ENCODE measurements at regions not wholly inside any gene's neighbourhood (a gene's known extent, or its start where the extent isn't known, plus 50 kb on each side); places are given as distances from the start of the nearest gene placed in this dataset.

DNA sequence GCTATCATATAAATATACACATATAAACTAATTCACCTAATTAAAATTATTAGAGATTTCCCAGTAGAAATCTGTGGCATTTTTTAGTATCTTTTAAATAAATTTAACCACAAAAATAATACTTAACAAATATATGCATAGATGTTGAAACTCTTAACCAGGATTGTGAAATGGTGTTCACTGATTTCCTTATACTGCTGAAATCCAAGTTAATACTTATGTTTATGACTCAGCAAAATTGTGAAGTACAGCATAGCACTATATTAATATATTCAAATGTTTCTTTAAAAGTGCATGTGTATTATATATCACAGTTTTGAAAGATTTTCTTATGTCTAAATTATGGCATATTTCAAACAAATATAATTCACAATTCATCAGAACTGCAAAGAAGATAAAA, 328.2 kb upstream of the MANEA start:
- Histone ChIP-seq H3K9ac (ENCODE audit: insufficient read depth, low read depth, low read length) (no peak overlapping the region), H3K79me2 (ENCODE audit: insufficient read depth, low read length) (no peaks in the 10 kb centered on the region), H3K4me1 (ENCODE audit: insufficient read depth, low read length) (no peaks in the 10 kb centered on the region), H3K36me3 (replicated peaks in 1 of 2; ENCODE audit: control insufficient read depth in 1 of 2, insufficient read depth in 2 of 2, low read length in 2 of 2) (no peaks in the 10 kb centered on the region), H3K27me3 (ENCODE audit: control insufficient read depth in 1 of 2, insufficient read depth in 2 of 2, low read length in 2 of 2) (no peaks in the 10 kb centered on the region; a peak in 1 of 5 replicates), H4K20me1 (ENCODE audit: insufficient read depth, low read length) (no peaks in the 10 kb centered on the region), H3K4me2 (ENCODE audit: low read depth, low read length) (no peak overlapping the region), H2AFZ (ENCODE audit: low read length) (no peak overlapping the region), H3K4me3 (replicated peaks in 1 of 3; ENCODE audit: insufficient read depth in 1 of 3, low read depth in 2 of 3, low read length in 3 of 3) (no peak overlapping the region), H3K9me3 (ENCODE audit: low read length) (no peaks in the 10 kb centered on the region), H3K27ac (ENCODE audit: extremely low read length, insufficient read depth, low read length) (no peak overlapping the region)
- intact Hi-C loops (cut with micrococcal nuclease; ENCODE audit: unreplicated experiment), result no loop called here
- TF ChIP-seq, protein P1, sequence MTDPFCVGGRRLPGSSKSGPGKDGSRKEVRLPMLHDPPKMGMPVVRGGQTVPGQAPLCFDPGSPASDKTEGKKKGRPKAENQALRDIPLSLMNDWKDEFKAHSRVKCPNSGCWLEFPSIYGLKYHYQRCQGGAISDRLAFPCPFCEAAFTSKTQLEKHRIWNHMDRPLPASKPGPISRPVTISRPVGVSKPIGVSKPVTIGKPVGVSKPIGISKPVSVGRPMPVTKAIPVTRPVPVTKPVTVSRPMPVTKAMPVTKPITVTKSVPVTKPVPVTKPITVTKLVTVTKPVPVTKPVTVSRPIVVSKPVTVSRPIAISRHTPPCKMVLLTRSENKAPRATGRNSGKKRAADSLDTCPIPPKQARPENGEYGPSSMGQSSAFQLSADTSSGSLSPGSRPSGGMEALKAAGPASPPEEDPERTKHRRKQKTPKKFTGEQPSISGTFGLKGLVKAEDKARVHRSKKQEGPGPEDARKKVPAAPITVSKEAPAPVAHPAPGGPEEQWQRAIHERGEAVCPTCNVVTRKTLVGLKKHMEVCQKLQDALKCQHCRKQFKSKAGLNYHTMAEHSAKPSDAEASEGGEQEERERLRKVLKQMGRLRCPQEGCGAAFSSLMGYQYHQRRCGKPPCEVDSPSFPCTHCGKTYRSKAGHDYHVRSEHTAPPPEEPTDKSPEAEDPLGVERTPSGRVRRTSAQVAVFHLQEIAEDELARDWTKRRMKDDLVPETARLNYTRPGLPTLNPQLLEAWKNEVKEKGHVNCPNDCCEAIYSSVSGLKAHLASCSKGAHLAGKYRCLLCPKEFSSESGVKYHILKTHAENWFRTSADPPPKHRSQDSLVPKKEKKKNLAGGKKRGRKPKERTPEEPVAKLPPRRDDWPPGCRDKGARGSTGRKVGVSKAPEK (CRISPR knock-in tag; IDR thresholded peaks at IDR 0.05; ENCODE audit: borderline replicate concordance), result no peak
- TF ChIP-seq ZNF557 (CRISPR knock-in tag; IDR thresholded peaks at IDR 0.05), result no peak
- peak; percentile 45; the same call in 1 of the 2 replicates for TF ChIP-seq CEBPB (IDR thresholded peaks at IDR 0.05; ENCODE audit: borderline replicate concordance, low read depth, low read length)
- TF ChIP-seq NFE2L2 (IDR thresholded peaks at IDR 0.05; ENCODE audit: low read length), result peak; percentile 77
- peak; percentile 27 to 67; a peak in 2 of 4 replicates for TF ChIP-seq MAFK (conservative IDR thresholded peaks at IDR 0.05 in 1 of 2, IDR thresholded peaks at IDR 0.05 in 1 of 2; ENCODE audit: low read length in 2 of 2)
- TF ChIP-seq HNRNPL (IDR thresholded peaks at IDR 0.05; ENCODE audit: low read depth, low read length), result no peak
- TF ChIP-seq MAFF (IDR thresholded peaks at IDR 0.05; ENCODE audit: low read depth, low read length), result peak; percentile 47; the same call in 1 of the 2 replicates
- no peak for TF ChIP-seq KDM6A (CRISPR knock-in tag; IDR thresholded peaks at IDR 0.05; ENCODE audit: low read depth)
- no peak for TF ChIP-seq ZNF354B (CRISPR knock-in tag; IDR thresholded peaks at IDR 0.05)
- TF ChIP-seq, protein P2, sequence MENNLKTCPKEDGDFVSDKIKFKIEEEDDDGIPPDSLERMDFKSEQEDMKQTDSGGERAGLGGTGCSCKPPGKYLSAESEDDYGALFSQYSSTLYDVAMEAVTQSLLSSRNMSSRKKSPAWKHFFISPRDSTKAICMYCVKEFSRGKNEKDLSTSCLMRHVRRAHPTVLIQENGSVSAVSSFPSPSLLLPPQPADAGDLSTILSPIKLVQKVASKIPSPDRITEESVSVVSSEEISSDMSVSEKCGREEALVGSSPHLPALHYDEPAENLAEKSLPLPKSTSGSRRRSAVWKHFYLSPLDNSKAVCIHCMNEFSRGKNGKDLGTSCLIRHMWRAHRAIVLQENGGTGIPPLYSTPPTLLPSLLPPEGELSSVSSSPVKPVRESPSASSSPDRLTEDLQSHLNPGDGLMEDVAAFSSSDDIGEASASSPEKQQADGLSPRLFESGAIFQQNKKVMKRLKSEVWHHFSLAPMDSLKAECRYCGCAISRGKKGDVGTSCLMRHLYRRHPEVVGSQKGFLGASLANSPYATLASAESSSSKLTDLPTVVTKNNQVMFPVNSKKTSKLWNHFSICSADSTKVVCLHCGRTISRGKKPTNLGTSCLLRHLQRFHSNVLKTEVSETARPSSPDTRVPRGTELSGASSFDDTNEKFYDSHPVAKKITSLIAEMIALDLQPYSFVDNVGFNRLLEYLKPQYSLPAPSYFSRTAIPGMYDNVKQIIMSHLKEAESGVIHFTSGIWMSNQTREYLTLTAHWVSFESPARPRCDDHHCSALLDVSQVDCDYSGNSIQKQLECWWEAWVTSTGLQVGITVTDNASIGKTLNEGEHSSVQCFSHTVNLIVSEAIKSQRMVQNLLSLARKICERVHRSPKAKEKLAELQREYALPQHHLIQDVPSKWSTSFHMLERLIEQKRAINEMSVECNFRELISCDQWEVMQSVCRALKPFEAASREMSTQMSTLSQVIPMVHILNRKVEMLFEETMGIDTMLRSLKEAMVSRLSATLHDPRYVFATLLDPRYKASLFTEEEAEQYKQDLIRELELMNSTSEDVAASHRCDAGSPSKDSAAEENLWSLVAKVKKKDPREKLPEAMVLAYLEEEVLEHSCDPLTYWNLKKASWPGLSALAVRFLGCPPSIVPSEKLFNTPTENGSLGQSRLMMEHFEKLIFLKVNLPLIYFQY (CRISPR knock-in tag; IDR thresholded peaks at IDR 0.05; ENCODE audit: borderline replicate concordance), result no peak
- no peak for ATAC-seq
- in situ Hi-C loops (cut with HindIII; ENCODE audit: extremely low pct_ligation_motif_present, low pct_unique_long_range_greater_than_20kb), result no loop called here
- no peak for FAIRE-seq
- DNase-seq (ENCODE audit: low spot score), result no peak
- BruUV-seq (replicated peaks), result no TSS peak
- CTCF ChIA-PET (ENCODE audit: low intra/inter-chr PET ratio, low total read pairs), result no interaction called here
- POLR2A ChIA-PET, result no interaction called here
